HG03175 (cell line): ENCODE measurements at regions not wholly inside any gene's neighbourhood (a gene's known extent, or its start where the extent isn't known, plus 50 kb on each side); places are given as distances from the start of the nearest gene placed in this dataset.

ENCODE experiments used
- ATAC-seq: cut with Tn5 transposase; IDR thresholded peaks from one replicate; pipeline ENCODE4 v1.9.1; 2021; ENCODE audit warnings: mild to moderate bottlenecking, moderate library complexity; ENCODE audit not compliant: unreplicated experiment

- no peak for ATAC-seq
Observed at GRCh38 chr6:168837254-168838036, 396.5 kb downstream of the SMOC2 start.

- no peak for ATAC-seq
Observed at GRCh38 chr6:168835991-168836390, 395.0 kb downstream of the SMOC2 start.

GRCh38 chr6:168834801-168835200 is 393.8 kb downstream of the SMOC2 start:
- ATAC-seq = no peak

- ATAC-seq = no peak
Observed at GRCh38 chr6:168834042-168834587, 393.1 kb downstream of the SMOC2 start.

GRCh38 chr6:168828800-168829199 is 387.8 kb downstream of the SMOC2 start:
- ATAC-seq = no peak

GRCh38 chr6:168828035-168828434 is 387.1 kb downstream of the SMOC2 start:
- ATAC-seq = no peak

GRCh38 chr6:168827586-168827871 is 386.5 kb downstream of the SMOC2 start:
- no peak for ATAC-seq

GRCh38 chr6:168826726-168827585 is 386.0 kb downstream of the SMOC2 start:
- no peak for ATAC-seq

- no peak for ATAC-seq
Observed at GRCh38 chr6:168826078-168826390, 385.1 kb downstream of the SMOC2 start.

- ATAC-seq = no peak
Observed at GRCh38 chr6:168825226-168826077, 384.5 kb downstream of the SMOC2 start.

- ATAC-seq = no peak
Observed at GRCh38 chr6:168823397-168824212, 382.6 kb downstream of the SMOC2 start.

GRCh38 chr6:168822376-168822775 is 381.4 kb downstream of the SMOC2 start:
- no peak for ATAC-seq

GRCh38 chr6:168819546-168819945 is 378.6 kb downstream of the SMOC2 start:
- no peak for ATAC-seq

GRCh38 chr6:168817558-168818159 is 376.7 kb downstream of the SMOC2 start:
- ATAC-seq = no peak

GRCh38 chr6:168815229-168815628 is 374.2 kb downstream of the SMOC2 start:
- ATAC-seq = no peak

GRCh38 chr6:168808232-168808631 is 367.2 kb downstream of the SMOC2 start:
- ATAC-seq = no peak

GRCh38 chr6:168804331-168804730 is 363.3 kb downstream of the SMOC2 start:
- ATAC-seq = no peak

- no peak for ATAC-seq
Observed at GRCh38 chr6:168803874-168804273, 362.9 kb downstream of the SMOC2 start.

- no peak for ATAC-seq
Observed at GRCh38 chr6:168799067-168799466, 358.1 kb downstream of the SMOC2 start.

- no peak for ATAC-seq
Observed at GRCh38 chr6:168796106-168796505, 355.1 kb downstream of the SMOC2 start.
